Ascending aorta (tissue), 2 donors: ENCODE measurements at regions not wholly inside any gene's neighbourhood (a gene's known extent, or its start where the extent isn't known, plus 50 kb on each side); places are given as distances from the start of the nearest gene placed in this dataset.
"Not testable (repeated sequence)": the region's sequence is repeated elsewhere in the genome, so short reads cannot be mapped to it uniquely, and the experiment has no call there.

ENCODE experiments used
- DNase-seq, 2 donors: peaks; one replicate each; pipeline ENCODE4 v3.0.0-alpha.2; 2019; ENCODE audit warnings: low spot score in 2 of 2
- H3K27ac ChIP-seq, 2 donors: fragments of 200-600 bp; sonication (generic); one replicate each; pipeline ENCODE4 v1.5.1; 2016 to 2017; ENCODE audit warnings: mild to moderate bottlenecking in 1 of 2
- H3K27me3 ChIP-seq: fragments of 200-600 bp; sonication (generic); one replicate; pipeline ENCODE4 v1.5.1; 2017
- H3K36me3 ChIP-seq, 2 donors: fragments of 200-600 bp; sonication (generic); one replicate each; pipeline ENCODE4 v1.5.1; 2016
- H3K4me1 ChIP-seq, 2 donors: fragments of 200-600 bp; sonication (generic); one replicate each; pipeline ENCODE4 v1.5.1; 2016 to 2017; ENCODE audit warnings: mild to moderate bottlenecking in 1 of 2
- H3K4me3 ChIP-seq, 2 donors: fragments of 200-600 bp; sonication (generic); one replicate each; pipeline ENCODE4 v1.5.1; 2016 to 2017; ENCODE audit warnings: mild to moderate bottlenecking in 1 of 2
- H3K9me3 ChIP-seq, 2 donors: fragments of 200-600 bp; sonication (generic); one replicate each; pipeline ENCODE4 v1.5.1; 2016
- intact Hi-C: fragments of 100-400 bp; cut with DNase I; formaldehyde crosslinking; loops from one replicate; pipeline ENCODE4 v1.15.1; 2023
- TF ChIP-seq, protein P1 (sequence below), 3 experiments: fragments of 200-600 bp in 2 of 3; fragments of 450-650 bp in 1 of 3; sonication (generic) in 2 of 3; IDR thresholded peaks; one replicate each; pipeline ENCODE4 v1.5.1; 2016 to 2019; ENCODE audit warnings: antibody characterized with exemption in 3 of 3, mild to moderate bottlenecking in 1 of 3, moderate library complexity in 1 of 3

DNA sequence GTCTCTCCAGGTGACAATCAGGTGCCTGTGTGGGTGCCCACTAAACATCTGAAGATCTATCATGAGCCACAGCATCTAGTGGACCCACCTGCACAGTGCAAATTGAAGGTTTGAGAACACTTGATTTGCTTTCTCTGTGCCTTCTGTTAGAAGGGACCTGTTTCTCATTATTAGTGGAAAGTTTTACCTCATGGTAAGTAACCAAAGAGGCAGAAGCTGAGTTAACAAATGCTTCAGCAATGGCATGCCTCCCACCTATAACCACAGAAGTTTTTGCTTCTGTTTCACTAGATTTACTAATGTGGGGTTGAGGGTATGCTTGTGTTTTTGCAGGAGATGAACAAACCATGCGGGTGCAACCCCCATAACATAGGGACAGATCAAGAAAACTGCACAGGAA, 297.4 kb upstream of the DKK2 start:
- no peak overlapping the region for H3K27ac ChIP-seq
- H3K4me1 ChIP-seq = no peaks in the 10 kb centered on the region
- intact Hi-C loops = no loop called here
- no peaks in the 10 kb centered on the region for H3K27me3 ChIP-seq
- TF ChIP-seq, protein P1, sequence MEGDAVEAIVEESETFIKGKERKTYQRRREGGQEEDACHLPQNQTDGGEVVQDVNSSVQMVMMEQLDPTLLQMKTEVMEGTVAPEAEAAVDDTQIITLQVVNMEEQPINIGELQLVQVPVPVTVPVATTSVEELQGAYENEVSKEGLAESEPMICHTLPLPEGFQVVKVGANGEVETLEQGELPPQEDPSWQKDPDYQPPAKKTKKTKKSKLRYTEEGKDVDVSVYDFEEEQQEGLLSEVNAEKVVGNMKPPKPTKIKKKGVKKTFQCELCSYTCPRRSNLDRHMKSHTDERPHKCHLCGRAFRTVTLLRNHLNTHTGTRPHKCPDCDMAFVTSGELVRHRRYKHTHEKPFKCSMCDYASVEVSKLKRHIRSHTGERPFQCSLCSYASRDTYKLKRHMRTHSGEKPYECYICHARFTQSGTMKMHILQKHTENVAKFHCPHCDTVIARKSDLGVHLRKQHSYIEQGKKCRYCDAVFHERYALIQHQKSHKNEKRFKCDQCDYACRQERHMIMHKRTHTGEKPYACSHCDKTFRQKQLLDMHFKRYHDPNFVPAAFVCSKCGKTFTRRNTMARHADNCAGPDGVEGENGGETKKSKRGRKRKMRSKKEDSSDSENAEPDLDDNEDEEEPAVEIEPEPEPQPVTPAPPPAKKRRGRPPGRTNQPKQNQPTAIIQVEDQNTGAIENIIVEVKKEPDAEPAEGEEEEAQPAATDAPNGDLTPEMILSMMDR (IDR thresholded peaks at IDR 0.05) = no peak
- H3K36me3 ChIP-seq = no peaks in the 10 kb centered on the region
- no peaks in the 10 kb centered on the region for H3K9me3 ChIP-seq
- no peak for DNase-seq
- no peak overlapping the region for H3K4me3 ChIP-seq

DNA sequence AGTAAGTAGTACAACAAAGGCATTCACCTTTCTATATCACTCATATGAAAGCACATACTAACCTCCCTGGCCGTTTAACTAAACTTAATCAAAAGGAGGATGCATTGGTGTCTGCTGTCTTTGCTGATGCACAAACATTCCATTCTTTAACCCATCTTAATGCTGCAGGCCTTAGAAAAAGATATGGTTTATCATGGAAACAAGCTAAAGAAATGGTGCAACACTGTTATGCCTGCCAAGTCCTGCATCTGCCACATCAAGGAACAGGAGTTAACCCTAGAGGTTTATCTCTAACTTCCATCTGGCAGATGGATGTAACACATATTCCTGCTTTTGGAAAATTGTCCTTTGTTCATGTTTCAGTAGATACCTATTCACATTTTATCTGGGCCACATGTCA, 296.5 kb upstream of the DKK2 start:
- not testable (repeated sequence) for H3K27me3 ChIP-seq

DNA sequence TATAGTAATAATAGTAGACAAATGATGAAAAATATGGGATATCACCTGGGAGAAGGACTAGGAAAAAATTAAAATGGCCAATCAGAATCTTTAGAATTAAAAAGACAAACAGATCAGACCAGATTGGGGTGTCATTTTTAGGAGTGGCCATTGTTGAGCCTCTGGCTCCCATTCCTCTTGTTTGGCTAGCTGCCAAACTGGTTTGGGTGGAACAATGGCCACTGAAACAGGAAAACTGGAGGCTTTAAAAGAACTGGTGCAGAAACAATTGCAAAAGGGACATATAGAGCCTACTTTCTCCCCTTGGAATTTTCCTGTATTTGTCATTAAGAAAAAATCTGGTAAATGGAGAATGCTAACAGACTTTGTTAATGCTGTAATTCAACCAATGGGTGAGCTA, 294.8 kb upstream of the DKK2 start:
- Histone ChIP-seq H3K9me3 (no peaks in the 10 kb centered on the region), H3K4me3 (no peak overlapping the region), H3K4me1 (no peaks in the 10 kb centered on the region), H3K27me3 (no peaks in the 10 kb centered on the region), H3K27ac (no peak overlapping the region), H3K36me3 (no peaks in the 10 kb centered on the region)
- intact Hi-C loops = no loop called here
- TF ChIP-seq, protein P1 (IDR thresholded peaks at IDR 0.05) = no peak
- DNase-seq = no peak

More for the DNA sequence above, 296.5 kb upstream of the DKK2 start:
- H3K4me3 ChIP-seq, H3K27ac ChIP-seq, intact Hi-C loops, H3K36me3 ChIP-seq, H3K4me1 ChIP-seq, H3K9me3 ChIP-seq, DNase-seq: not testable (repeated sequence)

DNA sequence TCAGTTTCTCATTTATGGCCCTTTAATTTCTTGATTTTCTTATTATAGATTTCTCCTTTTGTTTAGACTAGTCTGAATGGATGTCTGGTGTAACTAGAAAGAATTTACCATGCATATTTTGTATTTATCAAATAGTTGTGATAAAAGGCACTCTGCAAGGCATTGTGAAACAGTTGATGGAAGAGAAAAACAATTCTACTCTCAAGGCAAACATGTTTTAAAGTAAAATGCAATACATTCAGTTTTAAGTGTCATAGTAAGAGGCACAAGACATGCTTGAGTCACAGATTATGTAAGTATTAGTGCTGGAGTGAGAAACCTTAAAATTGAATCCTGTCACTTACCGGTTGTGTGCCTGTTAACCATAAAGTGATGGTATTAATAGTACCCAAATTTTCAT, 283.3 kb upstream of the DKK2 start:
- no peaks in the 10 kb centered on the region for H3K9me3 ChIP-seq
- H3K27me3 ChIP-seq = no peaks in the 10 kb centered on the region
- TF ChIP-seq, protein P1 (IDR thresholded peaks at IDR 0.05) = no peak
- no peak overlapping the region for H3K27ac ChIP-seq
- DNase-seq = no peak
- no peaks in the 10 kb centered on the region for H3K36me3 ChIP-seq
- intact Hi-C loops = no loop called here
- no peaks in the 10 kb centered on the region for H3K4me1 ChIP-seq
- no peak overlapping the region for H3K4me3 ChIP-seq

DNA sequence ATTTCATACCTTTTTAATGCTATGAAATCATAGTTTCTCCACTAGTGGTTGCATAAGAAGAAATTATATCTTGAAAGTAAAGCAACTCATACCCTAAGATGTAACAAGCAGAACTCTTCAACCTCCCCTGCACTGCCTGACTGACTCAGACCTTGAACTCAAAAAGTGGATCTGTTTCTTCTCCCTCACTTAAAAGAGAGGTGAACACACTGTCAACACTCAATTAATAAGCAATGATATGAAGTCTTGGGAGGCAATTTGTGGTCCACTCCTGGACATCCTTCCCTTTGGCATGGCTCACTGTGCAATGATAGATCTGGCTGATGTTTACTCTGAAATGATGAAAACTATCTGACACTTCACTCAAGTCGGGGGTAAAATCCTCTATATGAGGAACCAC, 282.0 kb upstream of the DKK2 start:
- Histone ChIP-seq H3K4me1 (no peaks in the 10 kb centered on the region), H3K27me3 (no peaks in the 10 kb centered on the region), H3K9me3 (no peaks in the 10 kb centered on the region), H3K4me3 (no peak overlapping the region), H3K27ac (no peak overlapping the region), H3K36me3 (no peaks in the 10 kb centered on the region)
- intact Hi-C loops = no loop called here
- DNase-seq = no peak
- TF ChIP-seq, protein P1 (IDR thresholded peaks at IDR 0.05) = no peak

DNA sequence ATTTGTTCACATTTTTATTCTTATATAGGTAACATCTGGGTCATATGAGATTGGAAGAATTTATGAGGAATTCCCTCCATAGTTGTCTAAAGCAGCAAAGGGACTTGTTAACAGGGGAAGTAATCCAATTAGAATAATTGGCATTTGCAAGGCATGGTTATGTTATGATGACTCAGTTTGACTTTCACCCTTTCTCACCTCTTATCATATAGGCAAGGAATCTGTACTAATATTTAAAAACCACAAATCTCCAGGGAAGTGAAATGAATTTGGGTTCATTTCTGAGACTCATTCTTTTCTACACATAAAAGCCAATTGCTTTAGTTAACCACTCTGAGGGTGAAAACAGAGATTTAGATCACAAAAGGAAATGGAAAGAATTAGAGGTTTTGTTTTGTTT, 281.5 kb upstream of the DKK2 start:
- H3K4me3 ChIP-seq = no peak overlapping the region
- H3K27me3 ChIP-seq = no peaks in the 10 kb centered on the region
- no peak overlapping the region for H3K27ac ChIP-seq
- TF ChIP-seq, protein P1 (IDR thresholded peaks at IDR 0.05) = no peak
- H3K9me3 ChIP-seq = no peaks in the 10 kb centered on the region
- H3K4me1 ChIP-seq = no peaks in the 10 kb centered on the region
- H3K36me3 ChIP-seq = no peaks in the 10 kb centered on the region
- DNase-seq = no peak
- intact Hi-C loops = no loop called here
